ENCODE measurements at regions not wholly inside any gene's neighbourhood (a gene's known extent, or its start where the extent isn't known, plus 50 kb on each side); places are given as distances from the start of the nearest gene placed in this dataset.

DNA sequence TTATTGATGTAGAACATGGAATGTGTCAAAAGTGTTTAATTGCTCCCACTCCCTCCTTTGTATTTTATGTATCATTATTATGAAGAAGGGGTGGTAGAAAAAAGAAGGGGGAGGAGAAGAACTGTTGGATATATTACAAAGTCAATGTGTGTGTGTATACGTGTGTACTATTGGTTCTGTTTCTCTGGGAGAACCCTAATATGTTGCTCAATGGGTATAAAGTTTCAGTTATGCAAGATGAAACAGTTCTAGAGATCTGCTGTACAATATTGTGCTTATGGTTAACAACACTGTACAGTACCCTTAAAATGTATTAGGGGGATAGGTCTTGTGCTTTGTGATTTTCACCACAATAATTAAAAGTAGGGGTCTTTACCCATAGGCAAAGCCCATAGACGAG, 58.1 kb upstream of the ZC3H15 start:
- no peak for TF ChIP-seq POLR2A (IDR thresholded peaks at IDR 0.05)
- TF ChIP-seq, protein P1, sequence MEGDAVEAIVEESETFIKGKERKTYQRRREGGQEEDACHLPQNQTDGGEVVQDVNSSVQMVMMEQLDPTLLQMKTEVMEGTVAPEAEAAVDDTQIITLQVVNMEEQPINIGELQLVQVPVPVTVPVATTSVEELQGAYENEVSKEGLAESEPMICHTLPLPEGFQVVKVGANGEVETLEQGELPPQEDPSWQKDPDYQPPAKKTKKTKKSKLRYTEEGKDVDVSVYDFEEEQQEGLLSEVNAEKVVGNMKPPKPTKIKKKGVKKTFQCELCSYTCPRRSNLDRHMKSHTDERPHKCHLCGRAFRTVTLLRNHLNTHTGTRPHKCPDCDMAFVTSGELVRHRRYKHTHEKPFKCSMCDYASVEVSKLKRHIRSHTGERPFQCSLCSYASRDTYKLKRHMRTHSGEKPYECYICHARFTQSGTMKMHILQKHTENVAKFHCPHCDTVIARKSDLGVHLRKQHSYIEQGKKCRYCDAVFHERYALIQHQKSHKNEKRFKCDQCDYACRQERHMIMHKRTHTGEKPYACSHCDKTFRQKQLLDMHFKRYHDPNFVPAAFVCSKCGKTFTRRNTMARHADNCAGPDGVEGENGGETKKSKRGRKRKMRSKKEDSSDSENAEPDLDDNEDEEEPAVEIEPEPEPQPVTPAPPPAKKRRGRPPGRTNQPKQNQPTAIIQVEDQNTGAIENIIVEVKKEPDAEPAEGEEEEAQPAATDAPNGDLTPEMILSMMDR (IDR thresholded peaks at IDR 0.05): no peak

Data from body of pancreas (tissue), 4 donors.